ENCODE measurements at regions not wholly inside any gene's neighbourhood (a gene's known extent, or its start where the extent isn't known, plus 50 kb on each side); places are given as distances from the start of the nearest gene placed in this dataset.
"Not testable (repeated sequence)": the region's sequence is repeated elsewhere in the genome, so short reads cannot be mapped to it uniquely, and the experiment has no call there.

DNA sequence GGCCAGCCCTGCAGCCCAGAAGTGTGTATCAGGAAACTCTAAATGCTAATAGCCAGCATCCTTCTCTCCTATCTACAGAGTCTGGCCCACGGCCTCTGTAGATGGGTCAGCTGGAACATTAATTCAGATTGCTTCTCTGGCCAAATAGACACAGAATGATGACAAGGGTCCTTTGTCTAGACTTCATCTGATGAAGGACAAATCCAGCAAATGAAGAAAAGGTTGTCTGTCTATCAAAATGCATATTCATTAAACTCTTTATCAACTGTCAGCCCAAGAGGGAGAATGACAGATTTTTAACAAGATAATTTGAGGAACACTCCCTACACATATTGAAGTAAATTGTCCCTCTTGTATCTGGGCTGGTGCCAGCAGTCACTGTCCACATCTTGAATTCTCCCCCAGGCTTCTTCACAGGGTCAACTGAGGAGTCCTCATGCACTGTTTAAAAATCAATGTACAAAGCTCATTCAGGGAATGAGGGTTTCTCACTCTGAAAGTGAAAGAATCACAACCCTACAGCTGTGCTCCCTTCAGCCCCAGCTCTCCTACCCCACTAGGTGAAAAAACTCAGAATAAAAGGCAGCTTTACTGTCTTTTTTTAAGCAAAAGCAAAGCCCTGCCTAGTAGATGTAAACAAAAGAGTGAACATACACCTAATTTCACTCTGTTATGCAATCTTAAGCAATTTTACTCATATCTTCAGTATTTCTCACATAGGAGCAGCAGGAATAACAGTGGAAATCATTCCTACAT lies 507.7 kb downstream of the IGSF11 start:
- DNase-seq (ENCODE audit: low spot score) = peak; percentile 78

DNA sequence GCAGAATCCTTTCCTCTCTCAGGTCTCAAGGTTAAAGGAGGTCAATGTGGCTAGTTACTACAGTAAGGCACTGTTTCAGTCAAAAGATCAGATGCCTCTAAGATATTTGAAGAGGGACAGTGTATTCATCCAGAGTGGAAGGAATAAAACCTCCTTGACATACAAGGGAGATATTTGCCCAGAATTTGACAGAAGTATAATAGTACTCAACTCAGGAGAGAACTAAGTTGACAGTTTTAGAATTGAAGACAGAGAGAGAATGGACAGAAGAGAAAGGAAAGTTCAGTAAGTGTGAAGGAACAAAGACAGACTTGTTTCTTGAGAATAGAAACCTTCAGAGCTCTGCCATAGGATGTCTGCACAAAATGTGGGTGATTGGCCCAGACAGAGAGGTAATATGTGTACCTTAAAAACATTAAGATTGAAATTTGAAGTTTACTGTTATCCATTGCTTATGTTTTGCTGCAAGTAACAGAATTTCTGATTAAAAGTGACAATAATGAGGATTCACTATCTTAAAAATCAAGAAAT lies 507.1 kb downstream of the IGSF11 start:
- peak; percentile 64 for DNase-seq (ENCODE audit: low spot score)

DNA sequence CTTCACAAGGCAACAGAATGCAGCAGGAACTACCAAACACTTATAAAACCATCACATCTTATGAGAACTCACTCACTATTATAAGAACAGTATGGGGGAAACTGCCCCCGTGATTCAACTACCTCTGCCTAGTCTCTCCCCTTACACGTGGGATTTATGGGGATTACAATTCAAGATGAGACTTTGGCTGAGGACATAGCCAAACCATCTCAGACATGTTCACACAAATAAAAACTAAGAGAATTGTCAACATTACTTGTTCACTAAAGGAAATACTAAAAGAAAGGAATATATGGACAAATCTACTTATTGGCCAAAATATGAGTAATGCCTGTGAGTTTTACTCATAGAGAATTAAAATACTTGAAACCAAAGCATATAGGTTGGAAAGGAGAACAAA lies 505.1 kb downstream of the IGSF11 start:
- no peak for DNase-seq (ENCODE audit: low spot score)

DNA sequence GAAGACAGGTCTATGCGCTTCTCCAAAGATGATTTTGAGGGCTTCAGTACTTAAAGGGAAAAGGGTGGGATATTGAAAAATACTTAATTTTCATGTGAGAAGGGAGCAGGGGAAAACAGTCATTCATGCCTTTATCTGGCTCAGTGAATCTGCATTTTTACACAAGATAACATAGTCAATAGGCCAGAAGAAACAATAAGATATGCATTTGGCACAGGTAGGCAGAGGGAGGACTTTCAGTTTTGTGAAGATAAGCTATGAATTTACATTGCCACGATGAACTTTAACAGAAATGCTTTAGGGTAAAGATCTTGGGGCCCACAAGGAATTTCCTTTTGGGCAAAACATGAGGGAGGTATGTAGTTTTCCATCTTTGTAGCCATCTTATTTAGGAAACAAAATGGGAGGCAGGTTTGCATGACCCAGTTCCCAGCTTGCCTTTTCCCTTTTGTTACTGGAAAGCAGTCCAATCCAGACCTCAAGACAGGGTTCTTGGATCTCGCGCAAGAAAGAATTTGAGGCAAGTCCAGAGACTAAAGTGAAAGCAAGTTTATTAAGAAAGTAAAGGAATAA lies 504.2 kb downstream of the IGSF11 start:
- DNase-seq (ENCODE audit: low spot score) = no peak

DNA sequence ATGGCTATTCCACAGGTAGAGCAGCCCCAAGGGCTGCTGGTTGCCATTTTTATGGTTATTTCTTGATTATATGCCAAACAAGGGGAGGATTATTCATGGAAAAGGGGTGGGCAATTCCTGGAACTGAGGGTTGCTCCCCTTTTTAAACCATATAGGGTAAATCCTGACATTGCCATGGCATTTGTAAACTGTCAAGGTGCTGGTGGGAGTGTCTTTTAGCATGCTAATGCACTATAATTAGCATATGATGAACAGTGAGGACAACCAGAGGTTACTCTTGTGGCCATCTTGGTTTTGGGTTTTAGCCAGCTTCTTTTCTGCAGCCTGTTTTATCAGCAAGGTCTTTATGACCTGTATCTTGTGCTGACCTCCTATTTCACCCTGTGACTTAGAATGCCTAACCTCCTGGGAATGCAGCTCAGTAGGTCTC lies 503.7 kb downstream of the IGSF11 start:
- not testable (repeated sequence) for DNase-seq (ENCODE audit: low spot score)

DNA sequence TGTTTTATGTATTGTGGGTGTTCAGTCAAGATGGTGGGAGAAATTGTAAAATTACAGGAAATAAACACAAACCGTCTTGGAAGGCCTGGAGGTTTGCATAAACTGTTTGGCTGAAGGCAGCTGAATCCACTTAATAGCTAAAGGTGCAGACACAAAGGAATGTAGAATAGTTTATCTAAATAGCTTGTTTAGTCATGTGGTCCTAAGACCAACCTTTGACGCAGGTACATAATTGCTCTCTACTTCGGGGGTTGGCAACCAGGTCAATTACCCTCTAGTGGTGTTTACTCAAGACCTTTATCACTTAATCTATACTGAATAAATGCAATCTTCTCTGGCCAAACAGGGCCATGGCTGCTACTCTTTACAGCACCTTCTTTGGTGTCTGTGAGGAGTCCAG lies 502.8 kb downstream of the IGSF11 start:
- no peak for DNase-seq (ENCODE audit: low spot score)

DNA sequence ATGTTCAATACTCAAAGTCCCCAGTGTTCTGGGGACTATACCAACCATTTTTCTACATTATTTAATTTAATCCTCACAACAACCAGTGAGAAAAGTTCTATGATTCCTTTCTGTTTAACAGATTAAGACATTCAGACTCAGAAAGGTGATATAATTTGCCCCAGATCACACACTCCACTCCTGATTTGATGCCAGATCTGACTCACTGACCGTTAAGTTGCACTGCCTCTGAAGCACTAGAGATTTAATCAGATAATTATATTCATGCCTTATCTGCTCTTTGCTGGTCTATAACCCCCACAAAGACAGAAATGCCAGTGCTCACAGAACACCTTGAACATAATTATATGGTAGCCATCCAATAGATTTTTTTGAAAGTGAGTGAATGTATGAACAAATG lies 501.0 kb downstream of the IGSF11 start:
- DNase-seq (ENCODE audit: low spot score) = no peak

DNA sequence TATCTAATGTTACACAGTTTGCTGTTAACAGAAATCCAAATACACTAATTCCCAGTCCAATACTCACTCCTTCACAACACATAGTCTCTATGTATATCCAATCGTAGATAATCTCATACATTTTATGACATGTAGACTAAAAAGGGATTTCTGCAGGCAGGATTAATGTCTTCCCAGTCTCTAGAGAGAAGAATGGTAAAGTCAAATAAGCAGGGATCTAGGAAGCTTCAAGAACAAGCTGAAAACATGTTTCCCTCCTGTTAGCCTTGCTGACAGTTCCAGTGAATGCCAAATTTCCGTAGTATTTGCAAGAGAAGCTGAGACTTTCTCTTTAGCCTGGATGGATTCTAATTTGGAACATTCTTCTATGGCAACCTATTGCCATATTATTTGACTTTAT lies 500.1 kb downstream of the IGSF11 start:
- no peak for DNase-seq (ENCODE audit: low spot score)

DNA sequence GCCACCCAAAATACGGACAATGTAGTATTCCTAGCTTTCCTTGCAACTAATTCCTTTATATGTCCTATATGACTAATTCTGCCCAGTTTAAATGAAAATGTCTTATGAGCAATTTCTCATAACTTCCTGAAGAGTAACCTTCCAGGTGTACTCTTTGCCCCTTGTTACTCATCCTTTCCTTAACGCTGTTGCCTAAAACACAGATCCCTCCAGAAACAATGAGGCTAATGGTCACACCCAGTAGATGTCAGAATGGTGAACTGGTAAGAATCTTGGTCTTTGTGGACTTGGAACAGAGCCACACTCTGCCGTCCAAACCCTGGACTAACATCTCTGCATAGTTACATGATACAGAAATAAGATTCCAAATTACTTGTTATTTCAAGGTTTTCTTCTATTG lies 497.9 kb downstream of the IGSF11 start:
- no peak for DNase-seq (ENCODE audit: low spot score)

DNA sequence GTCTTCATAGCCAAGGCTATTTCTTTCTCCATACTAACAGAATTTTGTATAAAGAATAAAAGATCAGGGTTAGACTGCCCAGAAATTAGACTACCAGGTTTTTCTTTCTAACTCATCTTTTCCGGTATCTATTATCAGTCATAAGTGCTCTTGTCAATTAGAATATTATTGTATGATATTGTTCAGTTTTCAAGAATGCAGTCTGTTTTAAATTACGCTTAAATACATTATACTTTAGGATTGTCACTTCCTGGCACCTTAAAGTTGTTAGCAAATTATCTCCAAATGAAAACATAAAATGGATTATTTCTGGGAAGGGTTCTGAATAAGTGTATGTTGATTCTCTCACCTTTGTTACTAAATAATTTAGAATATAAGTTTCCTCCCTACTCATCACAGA lies 497.2 kb downstream of the IGSF11 start:
- DNase-seq (ENCODE audit: low spot score) = no peak

DNA sequence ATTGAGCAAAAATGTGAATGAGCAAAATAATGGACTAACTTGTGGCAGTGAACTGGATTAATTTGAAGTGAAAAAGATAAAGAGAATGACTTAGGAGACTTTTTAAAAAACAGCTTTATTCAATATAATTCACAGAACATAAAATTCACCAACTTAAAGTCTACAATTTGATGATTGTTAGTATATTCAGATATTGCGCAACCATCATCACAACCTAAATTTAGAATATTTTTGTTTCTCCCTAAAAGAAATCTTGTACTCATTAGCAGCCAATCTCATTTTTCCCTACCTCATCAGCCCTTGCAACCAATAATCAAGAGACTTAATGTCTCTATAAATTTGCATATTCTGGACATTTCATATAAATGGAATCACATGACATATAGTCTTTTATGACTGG lies 496.5 kb downstream of the IGSF11 start:
- no peak for DNase-seq (ENCODE audit: low spot score)

DNA sequence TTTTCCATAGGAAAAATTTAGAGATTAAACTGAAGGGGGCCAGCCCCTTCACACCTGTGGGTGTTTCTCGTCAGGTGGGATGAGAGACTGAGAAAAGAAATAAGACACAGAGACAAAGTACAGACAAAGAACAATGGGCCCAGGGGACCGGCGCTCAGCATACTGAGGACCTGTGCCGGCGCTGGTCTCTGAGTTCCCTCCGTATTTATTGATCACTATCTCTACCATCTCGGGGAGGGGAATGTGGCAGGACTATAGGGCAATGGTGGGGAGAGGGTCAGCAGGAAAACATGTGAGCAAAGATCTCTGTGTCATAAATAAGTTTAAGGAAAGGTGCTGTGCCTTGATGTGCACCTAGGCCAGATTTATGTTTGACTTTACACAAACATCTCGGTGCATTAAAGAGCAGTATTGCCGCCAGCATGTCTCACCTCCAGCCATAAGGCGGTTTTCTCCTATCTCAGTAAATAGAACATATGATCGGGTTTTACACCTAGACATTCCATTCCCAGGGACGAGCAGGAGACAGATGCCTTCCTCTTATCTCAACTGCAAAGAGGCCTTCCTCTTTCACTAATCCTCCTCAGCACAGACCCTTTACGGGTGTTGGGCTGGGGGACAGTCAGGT lies 494.7 kb downstream of the IGSF11 start:
- not testable (repeated sequence) for DNase-seq (ENCODE audit: low spot score)

DNA sequence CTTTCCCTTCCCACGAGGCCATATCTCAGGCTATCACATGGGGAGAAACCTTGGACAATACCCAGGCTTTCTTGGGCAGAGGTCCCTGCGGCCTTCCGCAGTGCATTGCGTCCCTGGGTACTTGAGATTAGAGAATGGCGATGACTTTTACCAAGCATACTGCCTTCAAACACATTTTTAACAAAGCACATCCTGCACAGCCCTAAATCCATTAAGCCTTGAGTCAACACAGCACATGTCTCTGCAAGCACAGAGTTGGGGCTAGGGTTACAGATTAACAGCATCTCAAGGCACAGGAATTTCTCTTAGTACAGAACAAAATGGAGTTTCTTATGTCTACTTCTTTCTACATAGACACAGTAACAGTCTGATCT lies 494.2 kb downstream of the IGSF11 start:
- DNase-seq (ENCODE audit: low spot score) = not testable (repeated sequence)

DNA sequence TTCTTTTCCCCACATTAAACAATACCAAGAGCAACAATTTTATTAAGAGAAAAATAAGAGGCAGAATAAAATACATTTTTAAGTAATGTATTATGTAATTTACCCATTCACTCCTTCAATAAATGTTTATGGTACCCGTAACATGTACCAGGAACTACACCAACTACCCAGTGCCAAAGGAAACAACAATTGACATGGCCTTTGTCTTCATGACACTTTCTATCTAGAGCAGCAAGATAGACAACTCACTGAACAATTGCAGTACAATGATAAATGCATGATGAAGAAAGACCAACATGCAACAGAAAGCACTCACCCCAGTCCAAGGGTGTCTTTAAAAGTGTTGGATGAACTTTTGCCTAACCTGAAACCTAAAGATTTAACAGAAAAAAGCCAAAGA lies 493.8 kb downstream of the IGSF11 start:
- DNase-seq (ENCODE audit: low spot score) = no peak

DNA sequence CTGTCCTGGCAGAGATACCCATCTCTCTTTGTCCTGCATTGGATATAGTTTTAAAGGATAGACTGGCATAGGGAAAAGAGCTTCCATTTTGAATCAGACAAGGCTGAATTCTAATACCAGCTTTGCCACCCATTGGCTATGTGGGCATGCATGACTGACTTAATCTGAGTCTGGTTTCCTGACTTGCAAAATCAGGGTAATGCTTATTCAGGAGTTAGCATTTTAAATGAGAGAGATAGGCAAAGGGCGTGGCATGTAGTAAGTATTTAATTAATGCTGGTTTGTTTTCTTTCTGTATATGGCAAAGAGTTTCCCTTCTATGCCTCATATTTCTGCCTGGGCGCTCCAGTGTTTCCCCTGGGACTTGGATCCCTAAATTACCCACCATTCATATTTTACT lies 492.9 kb downstream of the IGSF11 start:
- no peak for DNase-seq (ENCODE audit: low spot score)

DNA sequence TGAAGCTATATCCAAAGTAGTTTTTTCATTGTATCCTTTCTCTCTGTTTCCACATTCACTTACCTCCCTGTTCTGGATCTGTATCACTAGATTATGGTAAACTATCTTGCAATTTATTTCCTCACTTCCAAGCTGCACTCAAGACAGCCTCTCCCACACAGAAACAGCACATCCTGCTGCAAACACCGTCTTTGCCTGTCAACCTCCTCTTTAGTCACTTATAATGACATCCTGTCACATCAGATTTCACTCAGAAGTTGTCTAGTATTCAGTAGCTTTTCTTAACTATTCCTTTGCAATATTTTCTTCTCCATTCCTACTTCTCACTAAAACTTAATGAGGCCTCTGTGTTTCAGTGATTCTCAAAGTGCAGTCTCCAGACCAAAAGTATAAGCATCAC lies 490.8 kb downstream of the IGSF11 start:
- DNase-seq (ENCODE audit: low spot score) = no peak

DNA sequence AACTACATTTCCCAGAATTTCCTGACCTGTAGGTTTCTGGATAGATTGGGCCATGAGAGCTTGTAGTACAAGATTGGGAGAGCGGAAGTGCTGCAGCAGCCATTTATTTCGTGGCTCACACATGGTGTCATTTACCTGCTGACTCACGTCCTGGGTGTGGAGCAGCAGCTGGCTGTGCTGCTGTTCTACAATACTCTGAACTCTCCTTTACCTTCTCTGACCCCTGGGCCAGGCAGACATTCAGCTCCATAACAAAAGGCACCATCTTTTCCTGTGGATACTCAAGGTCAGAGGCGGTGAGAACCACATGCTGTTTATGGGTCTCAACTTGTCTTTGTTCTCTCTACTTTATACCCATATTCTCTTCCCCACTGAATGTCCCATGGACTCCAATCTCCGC lies 490.2 kb downstream of the IGSF11 start:
- DNase-seq (ENCODE audit: low spot score) = no peak

DNA sequence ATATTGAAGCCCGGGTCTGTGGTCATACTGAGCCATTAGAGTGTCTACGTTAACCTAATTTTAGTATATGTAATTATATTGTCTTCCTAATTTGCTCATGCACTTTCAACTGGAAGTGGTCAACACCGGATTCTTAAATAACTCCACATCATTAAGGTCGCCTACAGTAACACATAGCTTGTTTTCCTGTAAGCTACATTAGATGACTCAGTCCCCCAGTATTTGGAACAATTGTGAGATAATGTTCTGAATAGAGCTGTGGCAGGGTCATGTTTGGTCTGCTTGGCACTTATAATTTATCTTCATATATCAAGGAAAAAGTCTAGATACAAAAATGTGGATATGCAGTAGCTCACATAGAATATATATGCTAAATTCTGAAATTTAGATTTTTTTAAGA lies 486.2 kb downstream of the IGSF11 start:
- DNase-seq (ENCODE audit: low spot score) = peak; percentile 39

DNA sequence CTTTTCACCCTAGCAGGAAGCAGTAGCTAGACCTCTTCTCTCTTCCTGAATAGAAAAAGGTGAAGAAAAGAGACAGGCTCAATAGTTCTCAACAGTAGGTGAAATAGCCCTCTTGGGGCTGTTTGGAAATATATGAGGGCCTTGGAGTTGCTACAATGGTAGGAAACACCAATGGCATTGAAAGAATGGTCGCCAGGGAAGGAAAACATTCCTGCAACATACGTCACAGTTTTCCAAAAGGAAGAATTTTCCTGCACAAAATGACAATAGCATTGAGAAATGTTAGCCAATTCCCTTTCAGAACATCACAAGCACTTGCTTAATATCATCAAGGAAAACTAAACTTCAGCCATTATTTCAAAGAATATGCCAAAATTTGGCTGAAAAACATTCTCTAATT lies 484.5 kb downstream of the IGSF11 start:
- DNase-seq (ENCODE audit: low spot score) = no peak

DNA sequence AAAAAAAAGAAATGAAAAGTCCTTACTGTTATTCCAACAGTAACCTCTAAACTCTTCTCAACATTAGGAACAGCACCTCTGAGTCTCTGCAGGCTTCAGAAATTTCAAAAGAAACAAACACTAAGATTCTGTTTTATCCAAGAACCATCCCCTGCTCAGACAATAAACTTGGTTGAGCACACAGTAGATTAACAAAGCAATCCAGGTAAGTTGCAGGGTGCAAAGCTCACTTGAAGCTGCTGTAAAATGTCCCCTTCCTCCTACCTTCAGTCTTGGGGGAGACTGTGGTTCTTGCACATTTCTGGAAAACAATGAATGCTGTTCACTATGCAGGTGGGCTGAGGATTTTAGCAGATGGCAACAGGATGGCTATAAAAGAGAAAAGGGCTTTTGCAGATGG lies 484.1 kb downstream of the IGSF11 start:
- no peak for DNase-seq (ENCODE audit: low spot score)

DNA sequence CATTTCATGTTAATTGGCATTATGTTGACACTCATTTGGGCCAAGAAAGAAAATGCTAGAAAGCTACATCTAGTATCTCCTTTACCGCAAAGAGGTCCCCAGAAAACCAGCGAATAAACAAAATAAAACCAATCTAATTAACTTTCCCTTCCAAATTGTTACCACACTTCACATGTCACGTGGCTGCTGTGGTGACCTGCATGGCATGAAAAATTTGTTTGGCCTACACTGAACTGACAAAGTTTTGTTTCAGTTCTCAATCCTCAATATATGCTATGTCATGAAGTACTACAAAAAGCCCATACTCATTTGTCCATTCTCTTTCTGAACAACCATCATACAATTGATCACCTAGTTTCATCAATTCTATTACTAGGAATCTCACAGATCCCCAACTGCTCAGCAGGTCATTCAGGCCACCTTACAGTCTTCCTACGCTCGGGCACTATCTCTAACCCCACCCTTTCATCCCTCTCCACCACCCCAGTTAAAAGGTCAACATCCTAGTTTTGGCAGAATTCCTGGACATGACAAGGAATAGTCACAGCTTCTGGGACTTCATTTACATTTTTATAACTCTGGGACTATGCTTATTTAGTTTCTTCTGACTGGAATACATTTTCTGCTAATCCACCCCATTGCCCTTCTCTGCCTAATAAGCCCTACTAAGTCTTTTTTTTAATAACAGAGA lies 480.4 kb downstream of the IGSF11 start:
- DNase-seq (ENCODE audit: low spot score) = no peak

DNA sequence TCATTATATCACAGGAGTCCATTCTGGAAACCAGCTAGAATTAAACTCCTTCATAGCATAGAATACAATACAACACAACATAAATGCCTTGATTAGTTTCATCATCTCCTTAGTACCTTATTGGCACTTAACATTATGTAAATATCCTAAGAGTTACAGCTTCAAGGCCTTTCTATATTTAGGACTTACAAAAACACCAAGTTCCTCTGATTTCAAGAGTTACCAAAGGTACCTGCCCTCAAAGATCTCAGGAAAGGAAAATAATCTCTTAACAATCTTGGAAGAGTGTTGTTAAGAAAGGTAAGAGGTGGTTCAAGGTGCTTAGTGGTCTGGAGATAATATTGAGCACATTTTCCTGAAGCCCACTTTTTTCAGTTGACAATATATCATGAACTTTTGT lies 477.7 kb downstream of the IGSF11 start:
- DNase-seq (ENCODE audit: low spot score) = no peak

DNA sequence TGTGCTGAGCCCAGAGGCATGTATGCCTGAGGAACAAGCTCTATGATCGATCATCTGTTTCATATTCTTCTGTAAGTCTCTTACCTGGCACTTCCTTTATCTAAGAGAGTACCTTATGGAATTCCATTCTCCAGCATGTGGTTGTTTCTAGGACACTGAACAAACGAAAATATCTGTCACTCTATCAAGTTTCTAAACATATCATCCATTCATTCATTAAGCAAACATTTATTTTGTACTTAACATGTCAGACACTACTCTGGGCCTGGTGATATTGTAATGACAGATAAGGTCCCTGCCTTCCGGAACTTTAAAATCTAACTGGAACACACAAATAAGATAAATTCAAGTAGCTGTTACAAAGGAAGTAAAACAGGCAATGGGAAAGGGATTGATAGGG lies 477.1 kb downstream of the IGSF11 start:
- DNase-seq (ENCODE audit: low spot score) = no peak

Data from COLO829 (cell line).